SU-DHL-6 (cell line): ENCODE measurements at regions not wholly inside any gene's neighbourhood (a gene's known extent, or its start where the extent isn't known, plus 50 kb on each side); places are given as distances from the start of the nearest gene placed in this dataset.

ENCODE experiments used
- CTCF ChIP-seq: fragments of 200-600 bp; sonication (generic); IDR thresholded peaks from one replicate; pipeline ENCODE4 v1.5.1; 2017; ENCODE audit warnings: antibody characterized with exemption, mild to moderate bottlenecking, low read length, moderate library complexity; ENCODE audit not compliant: insufficient read depth, poor library complexity, severe bottlenecking
- EZH2phosphoT487 ChIP-seq: fragments of 200-600 bp; sonication (generic), shearing (Covaris generic); conservative IDR thresholded peaks from 2 replicates; pipeline ENCODE4 v1.6.1; 2018; ENCODE audit warnings: mild to moderate bottlenecking, antibody characterized with exemption, low read length, moderate library complexity, mixed read lengths

- no peak for TF ChIP-seq CTCF
- TF ChIP-seq EZH2phosphoT487 = no peak
Observed at GRCh38 chr3:20822251-20822650, 636.2 kb upstream of the SGO1 start.
